ENCODE measurements at regions not wholly inside any gene's neighbourhood (a gene's known extent, or its start where the extent isn't known, plus 50 kb on each side); places are given as distances from the start of the nearest gene placed in this dataset.

DNA sequence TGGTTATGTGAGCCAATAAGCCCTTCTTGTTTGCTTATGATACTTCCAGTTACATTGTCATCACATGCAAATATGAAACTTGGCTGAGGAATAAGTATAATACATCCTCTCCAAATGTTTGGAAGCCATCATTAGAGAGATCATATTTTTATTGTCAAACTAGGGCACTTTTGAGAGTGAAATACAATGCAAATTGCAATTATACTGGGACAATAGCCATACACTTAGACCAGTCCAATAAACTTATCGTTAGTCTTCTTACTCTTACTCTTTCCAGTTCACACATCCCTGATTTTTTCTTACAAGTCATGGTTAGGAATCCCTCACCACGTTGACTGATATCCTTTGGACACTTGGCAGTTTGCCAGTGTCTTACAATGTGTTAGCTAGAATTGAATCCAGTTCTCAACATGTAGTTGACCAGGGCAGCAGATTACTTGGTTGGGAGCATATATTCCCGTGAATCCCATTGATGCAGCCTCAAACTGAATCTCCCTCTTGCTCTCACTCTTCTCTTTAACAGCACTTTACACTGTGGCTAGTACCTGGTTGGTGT lies 519.7 kb upstream of the ID4 start:
- H3K36me3 Mint-ChIP-seq (ENCODE audit: low read depth), result peaks cover 8% of the 10 kb centered on the region
- H3K9me3 Mint-ChIP-seq, result peaks cover 6% of the 10 kb centered on the region
- H3K4me1 Mint-ChIP-seq, result peaks cover 57% of the 10 kb centered on the region
- no peak overlapping the region for H3K4me3 Mint-ChIP-seq
- no peaks in the 10 kb centered on the region for H3K27me3 Mint-ChIP-seq (ENCODE audit: low read depth)
- DNase-seq (ENCODE audit: low read depth, low spot score), result no peak
- TF ChIP-seq CTCF (conservative IDR thresholded peaks at IDR 0.05), result no peak
- peak overlapping the region; percentile 57 for H3K27ac Mint-ChIP-seq (ENCODE audit: unreplicated experiment)

DNA sequence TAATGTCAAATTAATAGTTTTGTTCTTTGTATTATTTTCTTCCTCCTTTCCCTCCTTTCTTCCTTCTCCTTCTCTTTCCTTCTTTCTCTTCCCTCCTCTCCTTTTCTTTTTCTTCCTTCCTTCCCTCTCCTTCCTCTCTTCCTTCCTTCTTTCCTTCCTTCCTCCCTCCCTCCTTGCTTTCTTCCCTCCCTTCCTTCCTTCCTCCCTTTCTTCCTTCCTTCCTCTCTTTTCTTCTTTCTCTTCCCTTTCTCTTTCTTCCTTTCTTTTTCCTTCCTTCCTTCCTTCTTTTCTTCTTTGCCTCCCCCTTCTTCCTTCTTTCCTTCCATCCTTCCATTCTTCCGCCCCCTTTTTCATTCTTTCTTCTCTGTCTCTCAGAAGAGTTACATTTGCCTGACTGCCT lies 518.2 kb upstream of the ID4 start:
- Mint-ChIP-seq H3K9me3 (peaks cover 6% of the 10 kb centered on the region), H3K4me3 (no peak overlapping the region), H3K27me3 (ENCODE audit: low read depth) (no peaks in the 10 kb centered on the region), H3K27ac (ENCODE audit: unreplicated experiment) (no peak overlapping the region), H3K4me1 (peaks cover 49% of the 10 kb centered on the region), H3K36me3 (ENCODE audit: low read depth) (peaks cover 8% of the 10 kb centered on the region)
- no peak for TF ChIP-seq CTCF (conservative IDR thresholded peaks at IDR 0.05)
- no peak for DNase-seq (ENCODE audit: low read depth, low spot score)

DNA sequence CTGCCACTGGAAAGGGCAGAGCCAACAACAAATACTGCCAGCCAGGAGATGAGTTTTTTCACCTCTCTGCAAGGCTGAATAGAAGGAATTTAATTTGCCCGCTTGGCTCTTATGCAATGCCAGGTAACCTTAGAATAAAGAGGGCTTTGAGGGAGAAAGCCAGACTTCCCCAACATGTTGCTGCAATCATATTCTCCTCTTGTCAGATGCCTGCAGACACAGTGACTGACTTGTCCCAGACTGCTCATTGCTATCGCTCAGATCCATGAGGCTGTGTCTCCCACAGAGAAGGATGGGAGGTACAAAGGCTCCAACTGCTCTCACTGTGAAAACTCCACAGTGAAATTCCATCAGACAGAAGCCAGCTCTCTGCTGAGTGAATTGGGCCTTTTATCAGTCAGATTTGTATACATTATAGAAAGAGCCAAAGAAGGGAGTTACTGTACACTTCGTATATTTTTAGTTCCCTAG lies 517.0 kb upstream of the ID4 start:
- H3K36me3 Mint-ChIP-seq (ENCODE audit: low read depth), result no peaks in the 10 kb centered on the region
- no peak for DNase-seq (ENCODE audit: low read depth, low spot score)

DNA sequence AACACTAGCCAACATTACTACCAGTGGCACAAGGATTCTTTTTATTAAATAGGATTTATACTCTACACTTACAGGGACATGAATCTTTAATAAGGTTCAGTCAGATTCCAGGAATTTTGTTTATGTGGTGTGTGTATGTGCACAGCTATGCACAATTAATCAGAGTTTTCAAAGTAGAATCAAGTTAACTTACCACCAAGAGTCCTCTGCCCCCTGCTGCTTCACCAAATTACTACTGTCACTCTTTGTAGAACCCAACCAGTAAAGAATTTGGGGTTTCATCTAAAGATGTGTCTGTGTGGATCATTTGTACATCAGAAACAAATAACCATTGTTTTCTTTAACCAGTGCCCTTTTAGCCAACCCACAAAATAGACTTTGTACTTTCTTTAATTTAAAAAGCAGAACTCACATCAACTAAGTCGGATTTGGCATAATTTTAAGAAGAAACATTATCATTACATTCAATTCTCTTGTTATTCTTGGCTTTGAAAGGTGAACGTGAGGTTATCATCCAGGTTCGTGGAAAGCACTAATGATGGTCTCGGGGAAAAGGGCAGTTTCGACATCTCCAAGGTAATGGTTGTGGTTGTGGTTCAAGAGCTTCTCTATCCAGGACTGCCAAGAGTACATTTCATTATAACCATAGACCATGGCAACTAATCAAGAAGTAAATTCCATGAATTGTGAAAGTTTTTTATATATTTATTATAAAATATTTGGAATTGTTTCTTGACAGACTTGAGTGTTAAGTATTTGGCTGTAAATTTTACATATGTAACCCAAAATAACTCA lies 514.3 kb upstream of the ID4 start:
- Mint-ChIP-seq H3K4me3 (no peak overlapping the region), H3K4me1 (peaks cover 41% of the 10 kb centered on the region), H3K27ac (ENCODE audit: unreplicated experiment) (no peak overlapping the region), H3K27me3 (ENCODE audit: low read depth) (no peaks in the 10 kb centered on the region), H3K36me3 (ENCODE audit: low read depth) (no peaks in the 10 kb centered on the region), H3K9me3 (no peaks in the 10 kb centered on the region)
- DNase-seq (ENCODE audit: low read depth, low spot score), result no peak
- peak; percentile 24 for TF ChIP-seq CTCF (conservative IDR thresholded peaks at IDR 0.05)

More for the DNA sequence above, 517.0 kb upstream of the ID4 start:
- Mint-ChIP-seq H3K4me3 (no peak overlapping the region), H3K27me3 (ENCODE audit: low read depth) (no peaks in the 10 kb centered on the region), H3K27ac (ENCODE audit: unreplicated experiment) (peak overlapping the region; percentile 84), H3K9me3 (no peaks in the 10 kb centered on the region), H3K4me1 (peaks cover 39% of the 10 kb centered on the region)
- no peak for TF ChIP-seq CTCF (conservative IDR thresholded peaks at IDR 0.05)

DNA sequence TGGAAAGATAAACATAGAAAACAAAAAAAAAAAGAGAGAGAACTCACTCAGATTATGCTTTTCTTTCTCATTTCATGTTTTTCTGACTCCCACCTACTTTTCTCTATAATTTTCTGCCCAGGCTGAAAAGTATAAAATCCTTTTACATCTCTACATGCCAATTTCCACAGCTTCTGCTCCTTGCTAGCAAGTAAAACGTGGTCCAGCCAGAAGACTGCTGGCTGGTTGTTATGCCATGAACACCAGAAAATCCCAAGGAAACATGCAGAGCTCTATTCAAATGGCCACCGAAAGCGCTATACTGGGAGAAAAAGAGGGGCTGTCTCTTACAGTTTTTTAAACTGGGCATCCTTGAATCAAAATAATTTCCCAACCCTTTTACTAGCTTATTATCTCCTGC lies 512.8 kb upstream of the ID4 start:
- DNase-seq (ENCODE audit: low read depth, low spot score), result no peak
- no peak for TF ChIP-seq CTCF (conservative IDR thresholded peaks at IDR 0.05)
- no peak overlapping the region for H3K27ac Mint-ChIP-seq (ENCODE audit: unreplicated experiment)
- no peaks in the 10 kb centered on the region for H3K9me3 Mint-ChIP-seq
- no peak overlapping the region for H3K4me3 Mint-ChIP-seq
- no peaks in the 10 kb centered on the region for H3K36me3 Mint-ChIP-seq (ENCODE audit: low read depth)
- H3K4me1 Mint-ChIP-seq, result peaks cover 39% of the 10 kb centered on the region
- no peaks in the 10 kb centered on the region for H3K27me3 Mint-ChIP-seq (ENCODE audit: low read depth)

Data from neural crest cell (in vitro differentiated cells).